Common myeloid progenitor, CD34-positive (primary cell): ENCODE measurements at regions not wholly inside any gene's neighbourhood (a gene's known extent, or its start where the extent isn't known, plus 50 kb on each side); places are given as distances from the start of the nearest gene placed in this dataset.
A peak's percentile ranks its signal among the peaks of the same experiment; 100 is the strongest.

ENCODE experiments used
- CTCF ChIA-PET: fragments of 350-600 bp; sonication (Branson Sonifier 250); formaldehyde crosslinking; loops from one replicate; lab custom pipeline; 2021; ENCODE audit warnings: antibody characterized with exemption; lab: Charles Lee
- POLR2A ChIA-PET: fragments of 350-600 bp; sonication (Branson Sonifier 250); formaldehyde crosslinking; loops from one replicate; lab custom pipeline; 2021; ENCODE audit warnings: antibody characterized with exemption; lab: Charles Lee
- DNase-seq, 3 donors: peaks; one replicate each; pipeline versions ENCODE4 v3.0.0 to v3.0.0-alpha.2; 2013
- H3K27ac ChIP-seq, 2 experiments: 1 replicate in 1 of 2; 2 replicates in 1 of 2; pipeline ENCODE4 v1.7.0; 2013; ENCODE audit warnings: inconsistent platforms in 2 of 2, low read length in 2 of 2, mild to moderate bottlenecking in 2 of 2, low read depth in 1 of 2, moderate library complexity in 1 of 2; ENCODE audit not compliant: severe bottlenecking in 2 of 2, insufficient read depth in 1 of 2, poor library complexity in 1 of 2
- H3K27me3 ChIP-seq, 5 experiments: replicated peaks in 2 of 5; 1 replicate in 3 of 5; 2 replicates in 2 of 5; pipeline versions ENCODE4 v1.6.1 to v1.7.0; 2013; ENCODE audit warnings: low read length in 4 of 5, mild to moderate bottlenecking in 2 of 5, moderate library complexity in 2 of 5, inconsistent platforms in 1 of 5; ENCODE audit not compliant: insufficient read depth in 5 of 5, control insufficient read depth in 4 of 5
- H3K36me3 ChIP-seq, 4 experiments: 1 replicate in 2 of 4; 2 replicates in 2 of 4; pipeline versions ENCODE4 v1.6.1 to v1.7.0; 2013; ENCODE audit warnings: low read length in 3 of 4, control low read depth in 1 of 4, mild to moderate bottlenecking in 1 of 4; ENCODE audit not compliant: control insufficient read depth in 4 of 4, insufficient read depth in 4 of 4
- H3K4me1 ChIP-seq, 4 experiments: 1 replicate in 3 of 4; 2 replicates in 1 of 4; pipeline versions ENCODE4 v1.6.1 to v1.7.1; 2013; ENCODE audit warnings: low read length in 3 of 4, mild to moderate bottlenecking in 3 of 4, control low read depth in 1 of 4, inconsistent platforms in 1 of 4, moderate library complexity in 1 of 4; ENCODE audit not compliant: control insufficient read depth in 4 of 4, insufficient read depth in 4 of 4; ENCODE audit errors: control extremely low read depth in 1 of 4
- H3K4me3 ChIP-seq, 7 experiments: 1 replicate in 4 of 7; 2 replicates in 3 of 7; pipeline versions ENCODE4 v1.5.1 to v1.7.0; 2013; ENCODE audit warnings: mild to moderate bottlenecking in 7 of 7, low read length in 6 of 7, moderate library complexity in 6 of 7, inconsistent platforms in 2 of 7, low read depth in 2 of 7, control low read depth in 1 of 7; ENCODE audit not compliant: insufficient read depth in 4 of 7, control insufficient read depth in 1 of 7; ENCODE audit errors: extremely low read depth in 1 of 7
- H3K9me3 ChIP-seq, 5 experiments: 1 replicate in 4 of 5; 2 replicates in 1 of 5; pipeline versions ENCODE4 v1.6.1 to v1.7.1; 2013; ENCODE audit warnings: low read length in 4 of 5, mild to moderate bottlenecking in 2 of 5, inconsistent platforms in 1 of 5, low read depth in 1 of 5, moderate library complexity in 1 of 5; ENCODE audit not compliant: control insufficient read depth in 4 of 5, insufficient read depth in 2 of 5; ENCODE audit errors: control extremely low read depth in 1 of 5
- WGBS: methylation state at CpG from one replicate; pipeline ENCODE4 v1.1.5; 2013; ENCODE audit not compliant: insufficient coverage; 5-methylcytosine and 5-hydroxymethylcytosine counted together

- Histone ChIP-seq H3K4me1 (no peaks in the 10 kb centered on the region), H3K9me3 (no peaks in the 10 kb centered on the region), H3K4me3 (no peak overlapping the region), H3K27ac (no peak overlapping the region), H3K36me3 (peaks cover 0 to 7% (median 2%) of the 10 kb centered on the region in 4 experiments), H3K27me3 (no peaks in the 10 kb centered on the region)
- 61% methylated on average over 33 of the region's 45 CpGs for WGBS
- ChIA-PET POLR2A (interaction anchor here (0.6 kb wide), 1 partner anchor 46 kb away, joined by 3 read pairs; no protein-coding TSS in a partner anchor), CTCF (interaction anchor here (0.9 to 2.6 kb wide), 9 partner anchors 9 to 122 kb away, joined by 3 to 11 read pairs (median 6); no protein-coding TSS in a partner anchor)
- DNase-seq = peak; percentile 16 to 62 (median 53)
Measured at GRCh38 chr2:241950413-241951315, 81.1 kb downstream of the RTP5 start.

- no peak overlapping the region for H3K4me3 ChIP-seq
Measured at GRCh38 chr2:241951316-241951700, 81.8 kb downstream of the RTP5 start.

GRCh38 chr2:241951920-241952319 lies 82.4 kb downstream of the RTP5 start:
- DNase-seq = no peak
- H3K27ac ChIP-seq = no peak overlapping the region
- ChIA-PET POLR2A (no interaction called here), CTCF (interaction anchor here (1.6 to 2.6 kb wide), 5 partner anchors 8 to 72 kb away, joined by 6 to 11 read pairs (median 8); no protein-coding TSS in a partner anchor)
- H3K4me1 ChIP-seq = no peaks in the 10 kb centered on the region
- peaks cover 0 to 4% (median 0%) of the 10 kb centered on the region in 5 experiments for H3K9me3 ChIP-seq
- H3K36me3 ChIP-seq = peaks cover 0 to 7% (median 4%) of the 10 kb centered on the region in 4 experiments
- no peaks in the 10 kb centered on the region for H3K27me3 ChIP-seq
- H3K4me3 ChIP-seq = no peak overlapping the region
- WGBS = over 99% methylated on average over 11 of the region's 11 CpGs

More at GRCh38 chr2:241951316-241951700, 81.8 kb downstream of the RTP5 start:
- H3K9me3 ChIP-seq = no peaks in the 10 kb centered on the region
- WGBS = 71% methylated on average over 2 of the region's 4 CpGs
- DNase-seq = no peak
- H3K4me1 ChIP-seq = no peaks in the 10 kb centered on the region
- peaks cover 0 to 7% (median 3%) of the 10 kb centered on the region in 4 experiments for H3K36me3 ChIP-seq
- H3K27ac ChIP-seq = no peak overlapping the region
- ChIA-PET CTCF (interaction anchor here (0.9 to 2.6 kb wide), 9 partner anchors 9 to 121 kb away, joined by 3 to 11 read pairs (median 6); no protein-coding TSS in a partner anchor), POLR2A (interaction anchor here (0.6 kb wide), 1 partner anchor 45 kb away, joined by 3 read pairs; no protein-coding TSS in a partner anchor)
- no peaks in the 10 kb centered on the region for H3K27me3 ChIP-seq

- Histone ChIP-seq H3K27me3 (no peaks in the 10 kb centered on the region), H3K4me1 (no peaks in the 10 kb centered on the region), H3K36me3 (peaks cover 0 to 12% (median 5%) of the 10 kb centered on the region in 4 experiments), H3K9me3 (peaks cover 0 to 12% (median 0%) of the 10 kb centered on the region in 5 experiments), H3K4me3 (no peak overlapping the region), H3K27ac (no peak overlapping the region)
- DNase-seq = no peak
- WGBS = 97% methylated on average over 9 of the region's 16 CpGs
- ChIA-PET POLR2A (no interaction called here), CTCF (interaction anchor here (2.2 to 2.6 kb wide), 2 partner anchors 68 to 70 kb away, joined by 6 to 8 read pairs; no protein-coding TSS in a partner anchor)
Measured at GRCh38 chr2:241952816-241953215, 83.3 kb downstream of the RTP5 start.

- no peaks in the 10 kb centered on the region for H3K27me3 ChIP-seq
- WGBS = 96% methylated on average over 26 of the region's 33 CpGs
- ChIA-PET POLR2A (no interaction called here), CTCF (interaction anchor here (2.6 kb wide), 1 partner anchor 67 kb away, joined by 8 read pairs; no protein-coding TSS in a partner anchor)
- no peak overlapping the region for H3K27ac ChIP-seq
- H3K4me3 ChIP-seq = no peak overlapping the region
- peaks cover 0 to 14% (median 0%) of the 10 kb centered on the region in 5 experiments for H3K9me3 ChIP-seq
- H3K36me3 ChIP-seq = peaks cover 0 to 12% (median 5%) of the 10 kb centered on the region in 4 experiments
- H3K4me1 ChIP-seq = peaks cover 0 to under 1% (median 0%) of the 10 kb centered on the region in 4 experiments
- no peak for DNase-seq
Measured at GRCh38 chr2:241953324-241953928, 83.9 kb downstream of the RTP5 start.

- WGBS = 94% methylated on average over 10 of the region's 13 CpGs
- H3K36me3 ChIP-seq = peaks cover 0 to 15% (median 7%) of the 10 kb centered on the region in 4 experiments
- H3K27me3 ChIP-seq = no peaks in the 10 kb centered on the region
- peaks cover 0 to 15% (median 4%) of the 10 kb centered on the region in 4 experiments for H3K4me1 ChIP-seq
- peaks cover 0 to 14% (median 0%) of the 10 kb centered on the region in 5 experiments for H3K9me3 ChIP-seq
- H3K27ac ChIP-seq = no peak overlapping the region
- POLR2A ChIA-PET = no interaction called here
- H3K4me3 ChIP-seq = no peak overlapping the region
- DNase-seq = no peak
- CTCF ChIA-PET = interaction anchor here (0.7 kb wide), 1 partner anchor 9 kb away, joined by 3 read pairs; no protein-coding TSS in a partner anchor
Measured at GRCh38 chr2:241956521-241957110, 87.1 kb downstream of the RTP5 start.
